SK-N-SH (cell line): ENCODE measurements at regions not wholly inside any gene's neighbourhood (a gene's known extent, or its start where the extent isn't known, plus 50 kb on each side); places are given as distances from the start of the nearest gene placed in this dataset.

Source experiments
- CTCF ChIA-PET: fragments of 300-600, 350-600 bp; formaldehyde crosslinking; extraction: SDS; loops from one replicate; lab custom pipeline; 2021; lab: Yijun Ruan, JAX
- POLR2A ChIA-PET: fragments of 350-600 bp; sonication (Branson Sonifier 250); formaldehyde crosslinking; extraction: SDS; loops from one replicate; lab custom pipeline; 2020; ENCODE audit warnings: antibody characterized with exemption, inconsistent platforms; lab: Yijun Ruan, JAX
- DNase-seq: peaks from one replicate; pipeline ENCODE4 v3.0.0; 2012
- H2AFZ ChIP-seq: fragments of 200-600 bp; sonication (generic); 2 replicates; pipeline ENCODE4 v1.8.1; 2016; ENCODE audit warnings: antibody characterized with exemption, mild to moderate bottlenecking, low read depth
- H3F3A ChIP-seq: fragments of 200-600 bp; sonication (generic); replicated peaks from 2 replicates; pipeline ENCODE3; 2016; ENCODE audit warnings: antibody characterized with exemption, mild to moderate bottlenecking; ENCODE audit not compliant: insufficient read depth
- H3K27ac ChIP-seq, 2 experiments: fragments of 200-500 bp in 1 of 2; fragments of 200-600 bp in 1 of 2; sonication (Bioruptor generic) in 1 of 2; sonication (generic), shearing (Covaris generic) in 1 of 2; 2 replicates each; pipeline versions ENCODE4 v1.5.1 to v1.6.1; 2014 to 2016; ENCODE audit warnings: low read depth in 2 of 2, inconsistent platforms in 1 of 2, low read length in 1 of 2, mild to moderate bottlenecking in 1 of 2, mixed read lengths in 1 of 2
- H3K27me3 ChIP-seq: fragments of 200-600 bp; sonication (generic), shearing (Covaris generic); 2 replicates; pipeline ENCODE4 v1.6.1; 2016; ENCODE audit warnings: mixed run types; ENCODE audit not compliant: insufficient read depth
- H3K36me3 ChIP-seq, 2 experiments: fragments of 200-500 bp in 1 of 2; fragments of 200-600 bp in 1 of 2; sonication (Bioruptor generic) in 1 of 2; sonication (generic) in 1 of 2; replicated peaks in 1 of 2; 2 replicates each; pipeline versions ENCODE3 to v1.5.1; 2014 to 2016; ENCODE audit warnings: low read length in 1 of 2, mild to moderate bottlenecking in 1 of 2; ENCODE audit not compliant: insufficient read depth in 2 of 2, control insufficient read depth in 1 of 2
- H3K4me1 ChIP-seq, 2 experiments: fragments of 200-500 bp in 1 of 2; fragments of 200-600 bp in 1 of 2; sonication (Bioruptor generic) in 1 of 2; sonication (generic), shearing (Covaris generic) in 1 of 2; 2 replicates each; pipeline versions ENCODE4 v1.5.1 to v1.6.1; 2014 to 2016; ENCODE audit warnings: low read depth in 1 of 2, low read length in 1 of 2, mixed run types in 1 of 2; ENCODE audit not compliant: insufficient read depth in 2 of 2, control insufficient read depth in 1 of 2
- H3K4me2 ChIP-seq: fragments of 200-600 bp; sonication (generic), shearing (Covaris generic); 2 replicates; pipeline ENCODE4 v1.6.1; 2017; ENCODE audit warnings: mixed run types
- H3K4me3 ChIP-seq, 2 experiments: fragments of 200-500 bp in 1 of 2; fragments of 200-600 bp in 1 of 2; sonication (Bioruptor generic) in 1 of 2; sonication (generic), shearing (Covaris generic) in 1 of 2; 2 replicates each; pipeline versions ENCODE4 v1.5.1 to v1.8.1; 2014 to 2016; ENCODE audit warnings: low read depth in 2 of 2, inconsistent platforms in 1 of 2, low read length in 1 of 2, mild to moderate bottlenecking in 1 of 2, mixed read lengths in 1 of 2, moderate library complexity in 1 of 2
- H3K79me2 ChIP-seq: fragments of 200-600 bp; sonication (generic); 2 replicates; pipeline ENCODE4 v1.8.1; 2017; ENCODE audit warnings: mild to moderate bottlenecking; ENCODE audit not compliant: insufficient read depth
- H3K9ac ChIP-seq: fragments of 200-600 bp; sonication (generic); 2 replicates; pipeline ENCODE4 v1.6.1; 2017; ENCODE audit warnings: mixed run types
- H3K9me2 ChIP-seq: fragments of 200-600 bp; sonication (generic); 2 replicates; pipeline ENCODE4 v1.6.1; 2017; ENCODE audit warnings: mixed run types
- H3K9me3 ChIP-seq: fragments of 200-600 bp; sonication (generic); 2 replicates; pipeline ENCODE4 v1.6.1; 2017; ENCODE audit warnings: mixed run types, mild to moderate bottlenecking, moderate library complexity
- H4K20me1 ChIP-seq: fragments of 200-600 bp; sonication (generic); 2 replicates; pipeline ENCODE4 v1.6.1; 2017; ENCODE audit warnings: mild to moderate bottlenecking, mixed run types; ENCODE audit not compliant: insufficient read depth
- ELF1 ChIP-seq: IDR thresholded peaks from 2 replicates; pipeline ENCODE4 v1.4.0; 2012
- FOXJ3 ChIP-seq: sonication (generic); formaldehyde crosslinking; IDR thresholded peaks from 2 replicates; pipeline ENCODE4 v1.5.1; 2020; ENCODE audit warnings: mild to moderate bottlenecking, missing genetic modification reagents
- FOXM1 ChIP-seq: IDR thresholded peaks from 2 replicates; pipeline ENCODE4 v1.4.0; 2012; ENCODE audit warnings: low read depth, mild to moderate bottlenecking
- MXI1 ChIP-seq: IDR thresholded peaks from 2 replicates; pipeline ENCODE4 v1.6.1; 2012; ENCODE audit warnings: mild to moderate bottlenecking, low read depth, low read length, improper control_type of control experiment
- NRF1 ChIP-seq: IDR thresholded peaks from 2 replicates; pipeline ENCODE4 v1.6.1; 2012; ENCODE audit warnings: low read depth, mild to moderate bottlenecking, low read length
- REST ChIP-seq: IDR thresholded peaks from 2 replicates; pipeline ENCODE4 v1.6.1; 2012; ENCODE audit warnings: mild to moderate bottlenecking, low read depth, low read length, moderate library complexity
- SMC3 ChIP-seq: IDR thresholded peaks from 2 replicates; pipeline ENCODE4 v1.6.1; 2012; ENCODE audit warnings: low read depth, low read length, improper control_type of control experiment
- TCF12 ChIP-seq: IDR thresholded peaks from 2 replicates; pipeline ENCODE4 v1.4.0; 2012
- TEAD4 ChIP-seq: IDR thresholded peaks from 2 replicates; pipeline ENCODE4 v1.4.0; 2012; ENCODE audit warnings: mild to moderate bottlenecking, borderline replicate concordance; ENCODE audit not compliant: insufficient read depth
- WGBS: methylation state at CpG from one replicate; pipeline ENCODE4 v1.1.6; 2017; ENCODE audit warnings: low lambda C conversion rate; 5-methylcytosine and 5-hydroxymethylcytosine counted together
- TF ChIP-seq, protein P1 (sequence below): fragments of 150-350 bp; IDR thresholded peaks from 2 replicates; pipeline ENCODE4 v1.6.1; 2016; ENCODE audit warnings: mild to moderate bottlenecking, low read depth, low read length
- TF ChIP-seq, protein P2 (sequence below): IDR thresholded peaks from 2 replicates; pipeline ENCODE4 v1.4.0; 2012; ENCODE audit warnings: low read depth, borderline replicate concordance

DNA sequence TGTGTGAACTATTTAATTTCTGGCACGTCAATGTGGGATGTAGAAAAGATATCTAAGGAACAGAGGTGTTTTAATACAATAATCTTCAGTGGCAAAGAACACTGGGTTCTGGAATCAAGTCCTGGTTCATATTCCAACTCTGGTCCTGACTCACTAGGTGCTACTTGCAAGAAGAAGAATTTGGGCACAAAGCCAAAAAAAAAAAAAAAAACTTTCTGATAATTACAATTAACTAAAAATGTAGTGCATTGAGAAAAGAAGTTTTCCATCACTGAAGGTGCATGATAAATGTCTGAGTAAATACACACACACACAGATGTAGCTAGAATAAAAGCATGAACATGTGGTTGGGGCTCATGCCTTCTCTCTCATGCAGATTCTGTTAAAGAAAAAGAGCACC lies 424.4 kb upstream of the REG3G start:
- Histone ChIP-seq H4K20me1 (no peaks in the 10 kb centered on the region), H2AFZ (no peak overlapping the region), H3K36me3 (no peaks in the 10 kb centered on the region), H3K4me1 (no peaks in the 10 kb centered on the region), H3K4me3 (no peak overlapping the region), H3K79me2 (no peaks in the 10 kb centered on the region), H3K4me2 (no peak overlapping the region), H3F3A (no peaks in the 10 kb centered on the region), H3K27ac (no peak overlapping the region), H3K9me3 (no peaks in the 10 kb centered on the region), H3K9ac (no peak overlapping the region), H3K27me3 (no peaks in the 10 kb centered on the region), H3K9me2 (no peaks in the 10 kb centered on the region)
- 39% methylated on average over 1 of the region's 1 CpG for WGBS
- TF ChIP-seq MXI1, result no peak
- TF ChIP-seq ELF1, result no peak
- no peak for TF ChIP-seq FOXJ3 (CRISPR knock-in tag)
- TF ChIP-seq, protein P1, sequence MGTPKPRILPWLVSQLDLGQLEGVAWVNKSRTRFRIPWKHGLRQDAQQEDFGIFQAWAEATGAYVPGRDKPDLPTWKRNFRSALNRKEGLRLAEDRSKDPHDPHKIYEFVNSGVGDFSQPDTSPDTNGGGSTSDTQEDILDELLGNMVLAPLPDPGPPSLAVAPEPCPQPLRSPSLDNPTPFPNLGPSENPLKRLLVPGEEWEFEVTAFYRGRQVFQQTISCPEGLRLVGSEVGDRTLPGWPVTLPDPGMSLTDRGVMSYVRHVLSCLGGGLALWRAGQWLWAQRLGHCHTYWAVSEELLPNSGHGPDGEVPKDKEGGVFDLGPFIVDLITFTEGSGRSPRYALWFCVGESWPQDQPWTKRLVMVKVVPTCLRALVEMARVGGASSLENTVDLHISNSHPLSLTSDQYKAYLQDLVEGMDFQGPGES, result no peak
- no peak for TF ChIP-seq TCF12
- no peak for DNase-seq
- ChIA-PET CTCF (no interaction called here), POLR2A (no interaction called here)

DNA sequence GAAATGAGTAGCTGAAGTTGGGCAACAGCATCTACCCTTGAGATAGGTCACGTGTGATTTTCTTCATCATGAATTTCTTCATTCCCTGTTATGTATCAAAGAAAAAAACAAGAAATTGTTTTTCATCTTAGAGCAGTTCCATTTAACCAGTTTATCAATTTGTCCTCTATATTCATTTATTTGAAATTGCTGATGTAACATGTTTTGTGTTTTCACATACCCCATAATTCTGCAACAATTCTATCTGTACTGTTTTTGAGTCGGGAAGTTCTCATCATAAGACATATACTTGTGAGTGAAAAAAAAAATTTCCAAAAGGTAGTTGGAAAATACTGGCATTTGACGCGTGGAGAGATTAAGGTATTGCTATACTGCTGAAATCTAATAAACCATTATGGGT lies 422.6 kb upstream of the REG3G start:
- Histone ChIP-seq H3F3A (no peaks in the 10 kb centered on the region), H3K4me2 (no peak overlapping the region)

More for the DNA sequence above, 422.6 kb upstream of the REG3G start:
- CTCF ChIA-PET, result interaction anchor here (0.6 kb wide), 1 partner anchor 262 kb away, joined by 3 read pairs; no protein-coding TSS in a partner anchor
- DNase-seq, result no peak
- Histone ChIP-seq H2AFZ (no peak overlapping the region), H3K4me1 (no peaks in the 10 kb centered on the region), H3K9me3 (no peaks in the 10 kb centered on the region), H3K27me3 (no peaks in the 10 kb centered on the region), H3K9ac (no peak overlapping the region), H3K27ac (no peak overlapping the region), H4K20me1 (no peaks in the 10 kb centered on the region), H3K9me2 (no peaks in the 10 kb centered on the region), H3K4me3 (no peak overlapping the region), H3K79me2 (no peaks in the 10 kb centered on the region), H3K36me3 (no peaks in the 10 kb centered on the region)
- 71% methylated on average over 4 of the region's 4 CpGs for WGBS
- TF ChIP-seq FOXM1 (no peak), TEAD4 (no peak), SMC3 (no peak), NRF1 (no peak), REST (no peak)
- TF ChIP-seq, protein P2, sequence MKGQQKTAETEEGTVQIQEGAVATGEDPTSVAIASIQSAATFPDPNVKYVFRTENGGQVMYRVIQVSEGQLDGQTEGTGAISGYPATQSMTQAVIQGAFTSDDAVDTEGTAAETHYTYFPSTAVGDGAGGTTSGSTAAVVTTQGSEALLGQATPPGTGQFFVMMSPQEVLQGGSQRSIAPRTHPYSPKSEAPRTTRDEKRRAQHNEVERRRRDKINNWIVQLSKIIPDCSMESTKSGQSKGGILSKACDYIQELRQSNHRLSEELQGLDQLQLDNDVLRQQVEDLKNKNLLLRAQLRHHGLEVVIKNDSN, result no peak
- POLR2A ChIA-PET, result no interaction called here
